HPDE6-E6E7 (cell line): ENCODE measurements at regions not wholly inside any gene's neighbourhood (a gene's known extent, or its start where the extent isn't known, plus 50 kb on each side); places are given as distances from the start of the nearest gene placed in this dataset.

Source experiments
- DNase-seq: peaks from one replicate; pipeline ENCODE4 v3.0.0; 2011; ENCODE audit warnings: missing footprints; ENCODE audit errors: extremely low spot score

- DNase-seq: no peak
Measured at GRCh38 chr2:81250270-81250669, 945.7 kb upstream of the LRRTM1 start.

DNA sequence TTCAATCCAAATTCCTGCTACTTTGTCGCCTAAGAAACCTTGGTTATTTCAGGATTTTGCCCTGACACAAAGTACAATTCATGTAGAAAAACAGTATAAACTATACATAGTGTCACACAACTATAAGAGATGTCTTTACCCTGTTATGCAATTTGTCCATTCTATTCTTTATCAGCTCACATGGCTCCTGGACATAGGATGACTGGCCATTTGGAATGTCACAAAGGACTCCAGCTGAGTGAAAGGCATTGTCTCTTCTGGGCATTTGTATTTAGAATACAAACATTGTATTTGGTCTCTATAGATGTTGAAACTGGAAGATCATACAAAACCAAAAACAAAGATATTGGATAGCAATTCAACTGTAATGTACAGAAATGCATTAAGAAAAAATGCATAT, 944.6 kb upstream of the LRRTM1 start:
- DNase-seq: no peak

GRCh38 chr2:81247648-81248047, 943.1 kb upstream of the LRRTM1 start:
- DNase-seq: no peak

GRCh38 chr2:81242501-81242900, 937.9 kb upstream of the LRRTM1 start:
- DNase-seq: no peak

DNA sequence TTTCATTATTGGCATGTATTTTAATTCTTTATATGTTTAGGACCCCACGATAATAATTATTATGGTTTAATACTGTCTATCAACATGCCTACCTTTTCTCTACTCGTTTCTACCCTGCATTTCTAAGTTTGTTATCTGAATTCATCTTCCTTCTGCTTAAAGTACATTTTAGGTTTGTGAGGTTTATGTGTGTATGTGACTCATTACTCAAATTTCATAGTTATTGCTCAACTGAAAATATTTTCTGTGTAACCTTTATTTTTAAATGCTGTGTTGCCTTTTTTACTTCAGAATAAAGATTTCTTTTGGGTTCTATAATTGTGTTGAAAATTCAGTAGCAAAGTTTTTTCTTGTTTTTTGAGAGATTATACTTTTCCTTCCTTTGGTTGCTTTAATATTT, 933.9 kb upstream of the LRRTM1 start:
- no peak for DNase-seq

- DNase-seq: no peak
Measured at GRCh38 chr2:81235601-81236000, 931.0 kb upstream of the LRRTM1 start.

- DNase-seq: peak; percentile 13
Measured at GRCh38 chr2:81234711-81235110, 930.2 kb upstream of the LRRTM1 start.

- no peak for DNase-seq
Measured at GRCh38 chr2:81225756-81226155, 921.2 kb upstream of the LRRTM1 start.

- no peak for DNase-seq
Measured at GRCh38 chr2:81213598-81213997, 909.0 kb upstream of the LRRTM1 start.

- DNase-seq: no peak
Measured at GRCh38 chr2:81206216-81206615, 901.7 kb upstream of the LRRTM1 start.

GRCh38 chr2:81196933-81197628, 892.5 kb upstream of the LRRTM1 start:
- no peak for DNase-seq

DNA sequence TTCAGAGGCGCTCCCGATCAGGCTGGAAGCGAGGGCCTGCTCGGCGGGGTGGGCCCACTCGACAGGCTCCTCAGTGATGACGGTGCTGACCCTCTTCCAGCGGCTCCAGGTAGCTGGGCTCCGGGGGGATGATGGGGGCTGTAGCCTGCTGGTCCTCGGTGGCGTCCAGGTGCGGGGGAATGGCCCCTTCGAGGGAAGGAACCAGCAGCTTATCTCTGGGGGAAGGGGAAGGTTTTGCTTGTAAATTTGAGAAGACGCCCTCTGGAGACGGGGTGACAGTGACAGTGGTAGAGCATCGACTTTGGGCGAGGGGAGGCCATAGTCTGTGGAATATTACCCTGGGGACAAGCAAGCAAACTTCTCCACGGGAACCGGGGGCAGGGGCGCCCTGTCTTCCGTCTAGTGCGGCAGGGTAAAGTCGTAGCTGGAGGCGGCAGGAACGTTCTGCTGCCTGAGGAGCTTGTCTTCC, 891.9 kb upstream of the LRRTM1 start:
- DNase-seq: no peak

DNA sequence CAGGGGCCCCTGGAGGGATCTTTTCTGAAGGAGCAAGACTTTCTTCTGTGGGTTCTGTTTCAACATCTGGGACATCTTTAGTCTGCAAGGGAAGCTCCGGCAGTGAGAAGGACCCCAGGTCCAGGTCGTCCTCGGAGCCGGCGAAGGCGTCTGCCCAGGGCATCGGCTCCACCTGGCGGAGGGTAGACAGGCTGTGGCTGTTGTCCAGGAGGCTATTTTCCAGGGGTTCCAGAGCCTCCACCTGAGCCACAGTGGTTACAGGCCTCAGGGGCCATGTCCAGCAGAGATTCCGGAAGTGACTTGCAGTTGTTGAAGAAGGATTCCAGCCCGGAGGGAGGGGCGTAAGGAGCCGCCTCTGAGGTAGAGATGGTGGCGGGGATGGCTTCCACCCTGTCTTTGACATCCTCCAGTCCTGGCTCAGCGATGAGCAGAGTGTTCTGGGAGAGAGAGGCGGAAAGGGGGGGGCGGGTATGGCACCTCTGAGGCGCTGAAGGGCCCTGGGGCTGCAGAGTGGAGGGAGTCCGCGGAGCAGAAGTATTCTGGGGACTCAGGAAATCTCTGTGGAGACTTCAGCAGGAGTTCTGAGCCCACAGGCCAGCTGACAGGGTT, 891.3 kb upstream of the LRRTM1 start:
- no peak for DNase-seq

GRCh38 chr2:81195017-81195773, 890.6 kb upstream of the LRRTM1 start:
- no peak for DNase-seq

- no peak for DNase-seq
Measured at GRCh38 chr2:81194581-81194980, 890.0 kb upstream of the LRRTM1 start.

- no peak for DNase-seq
Measured at GRCh38 chr2:81194176-81194575, 889.6 kb upstream of the LRRTM1 start.

DNA sequence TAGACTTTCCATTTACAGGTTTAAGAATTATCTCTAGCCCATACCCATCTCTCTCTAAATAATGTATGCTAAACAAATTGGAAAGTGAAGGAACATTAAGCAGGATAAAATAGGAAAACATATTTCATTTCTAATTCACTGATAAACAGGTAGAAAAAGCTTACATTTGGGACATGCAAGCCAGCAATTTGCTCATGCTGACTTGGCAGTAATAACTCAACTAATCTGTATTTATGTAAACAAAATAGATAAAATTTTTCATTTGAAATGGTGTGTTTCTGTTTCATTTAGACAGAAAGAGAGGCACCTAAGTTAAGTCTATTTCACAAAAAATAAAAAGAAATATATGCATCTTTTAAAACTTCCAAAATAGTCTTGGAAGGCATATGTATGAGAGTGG, 877.3 kb upstream of the LRRTM1 start:
- no peak for DNase-seq

- DNase-seq: no peak
Measured at GRCh38 chr2:81171447-81171846, 866.9 kb upstream of the LRRTM1 start.

DNA sequence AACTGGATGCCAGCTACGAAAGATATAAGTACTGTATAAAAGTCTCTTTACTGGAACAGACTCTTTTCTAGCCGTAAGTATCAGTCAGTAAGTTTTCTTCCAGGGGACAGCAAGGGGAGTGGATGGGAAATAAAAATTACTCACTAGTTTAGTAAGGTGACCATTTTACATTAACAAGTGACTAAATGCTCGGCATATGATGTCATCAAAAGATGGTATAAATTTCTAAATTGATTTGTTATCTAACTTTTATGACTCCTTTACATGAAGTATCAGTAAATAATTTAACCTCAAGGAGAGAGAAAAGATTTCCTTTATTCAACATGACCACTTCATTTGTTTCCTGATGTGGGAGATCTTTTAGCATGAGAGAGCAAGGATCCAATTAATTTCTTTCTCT, 859.0 kb upstream of the LRRTM1 start:
- no peak for DNase-seq

- DNase-seq: no peak
Measured at GRCh38 chr2:81158505-81158904, 854.0 kb upstream of the LRRTM1 start.

GRCh38 chr2:81148323-81148722, 843.8 kb upstream of the LRRTM1 start:
- no peak for DNase-seq

DNA sequence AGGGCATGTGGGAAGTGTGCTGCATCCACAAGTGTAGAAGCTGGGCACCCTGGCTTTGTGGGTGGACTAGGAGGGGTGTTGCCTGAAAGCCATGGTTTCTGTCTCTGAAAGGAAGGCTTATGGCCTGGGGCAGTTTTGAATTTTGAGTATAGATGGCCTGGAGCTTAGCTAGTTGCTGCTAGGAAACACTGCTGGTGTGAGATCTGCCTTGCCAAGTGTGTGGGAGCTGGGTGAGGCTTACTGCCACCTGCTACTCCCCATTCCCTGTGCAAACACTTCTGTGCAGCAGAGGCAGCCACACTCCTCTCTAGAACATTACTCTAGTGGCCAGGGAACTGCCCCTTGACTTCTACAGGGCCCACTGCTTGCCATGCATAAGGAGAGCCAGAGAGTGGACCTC, 831.7 kb upstream of the LRRTM1 start:
- no peak for DNase-seq

DNA sequence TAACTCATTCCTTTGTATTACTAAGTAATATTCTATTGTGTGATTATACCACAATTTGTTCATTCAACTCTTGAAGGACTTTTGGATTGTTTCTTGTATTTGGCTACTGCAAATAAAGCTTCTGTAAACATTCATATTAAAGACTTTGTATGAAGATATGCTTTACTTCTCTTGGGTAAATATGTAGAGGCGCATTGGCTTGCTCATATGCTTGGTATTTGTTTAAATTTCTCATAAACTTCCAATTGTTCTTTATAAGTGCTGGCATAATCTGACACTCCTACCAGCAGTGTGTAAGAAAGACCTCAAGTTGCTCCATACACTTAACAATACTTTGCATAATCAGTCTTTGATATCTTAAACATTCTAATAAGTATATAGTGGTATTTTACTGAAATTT, 792.8 kb upstream of the LRRTM1 start:
- DNase-seq: no peak
